K562 (cell line): ENCODE measurements at regions not wholly inside any gene's neighbourhood (a gene's known extent, or its start where the extent isn't known, plus 50 kb on each side); places are given as distances from the start of the nearest gene placed in this dataset.

Source experiments
- ATAC-seq: fragments of 200-7000 bp; cut with Tn5 transposase; 3 replicates; pipeline ENCODE4 v1.9.1; 2020; ENCODE audit warnings: moderate library complexity
- BruUV-seq: library from RNA; stranded (reverse); fragments of 400-500 nt; replicated peaks from 2 replicates; lab custom pipeline; 2021; lab: Mats Ljungman, UMichigan
- CTCF ChIA-PET: fragments of 300-600 bp; formaldehyde crosslinking; extraction: SDS; loops from one replicate; lab custom pipeline; 2021; ENCODE audit warnings: low intra/inter-chr PET ratio; lab: Yijun Ruan, JAX
- POLR2A ChIA-PET: fragments of 300-600, 350-650 bp; sonication (Branson Sonifier 250); formaldehyde crosslinking; extraction: SDS; loops from one replicate; lab custom pipeline; 2021; ENCODE audit warnings: antibody characterized with exemption, inconsistent platforms; lab: Yijun Ruan, JAX
- DNase-seq, 4 experiments: peaks; one replicate each; pipeline versions ENCODE4 v3.0.0 to v3.0.0-alpha.2; 2011 to 2018; ENCODE audit warnings: low spot score in 3 of 4, mixed read lengths in 3 of 4; ENCODE audit errors: extremely low read depth in 1 of 4
- FAIRE-seq: peaks from 2 replicates; lab custom pipeline; 2011; peaks lifted over from hg19 to GRCh38; lab: Jason Lieb, UNC
- H2AFZ ChIP-seq: 2 replicates; pipeline ENCODE4 v1.6.0; 2011; ENCODE audit warnings: low read depth, low read length, control low read depth, inconsistent platforms
- H3K27ac ChIP-seq: fragments of 200-600 bp; 3 replicates; pipeline ENCODE4 v1.8.0; 2011; ENCODE audit warnings: low read depth, mild to moderate bottlenecking, control low read depth, inconsistent platforms, low read length, moderate library complexity, mixed read lengths; ENCODE audit errors: extremely low read depth
- H3K27me3 ChIP-seq, 2 experiments: fragments of 300-600 bp in 1 of 2; 2 replicates in 1 of 2; 3 replicates in 1 of 2; pipeline versions ENCODE4 v1.6.0 to v1.8.0; 2011; ENCODE audit warnings: inconsistent platforms in 2 of 2, low read length in 2 of 2, mild to moderate bottlenecking in 1 of 2, mixed read lengths in 1 of 2, moderate library complexity in 1 of 2; ENCODE audit not compliant: control insufficient read depth in 2 of 2, insufficient read depth in 2 of 2
- H3K36me3 ChIP-seq: fragments of 300-600 bp; 3 replicates; pipeline ENCODE4 v1.8.0; 2011; ENCODE audit warnings: mild to moderate bottlenecking, low read length, inconsistent platforms; ENCODE audit not compliant: control insufficient read depth, insufficient read depth
- H3K4me1 ChIP-seq, 2 experiments: fragments of 200-600 bp in 1 of 2; replicated peaks in 1 of 2; 2 replicates in 1 of 2; 3 replicates in 1 of 2; pipeline versions ENCODE4 v1.5.1 to v1.8.0; 2011; ENCODE audit warnings: inconsistent platforms in 2 of 2, low read length in 2 of 2, mild to moderate bottlenecking in 1 of 2, mixed read lengths in 1 of 2, moderate library complexity in 1 of 2; ENCODE audit not compliant: control insufficient read depth in 2 of 2, insufficient read depth in 2 of 2
- H3K4me2 ChIP-seq: 2 replicates; pipeline ENCODE4 v1.6.1; 2011; ENCODE audit warnings: low read length, control low read depth, inconsistent platforms, mixed read lengths; ENCODE audit not compliant: insufficient read depth
- H3K4me3 ChIP-seq: fragments of 200-600 bp; sonication (generic), shearing (Covaris generic); 2 replicates; pipeline ENCODE4 v1.5.1; 2016; ENCODE audit warnings: control low read depth, inconsistent platforms
- H3K79me2 ChIP-seq: fragments of 200-600 bp; 3 replicates; pipeline ENCODE4 v1.8.0; 2011; ENCODE audit warnings: low read length, inconsistent platforms; ENCODE audit not compliant: control insufficient read depth, insufficient read depth
- H3K9ac ChIP-seq, 2 experiments: 2 replicates each; pipeline versions ENCODE4 v1.6.0 to v1.6.1; 2011; ENCODE audit warnings: low read depth in 2 of 2, low read length in 2 of 2, control low read depth in 1 of 2, inconsistent platforms in 1 of 2, mild to moderate bottlenecking in 1 of 2, mixed read lengths in 1 of 2; ENCODE audit not compliant: insufficient read depth in 1 of 2
- H3K9me1 ChIP-seq: one replicate; pipeline ENCODE4 v1.6.0; 2011; ENCODE audit warnings: inconsistent platforms, mild to moderate bottlenecking, low read length, moderate library complexity; ENCODE audit not compliant: control insufficient read depth, insufficient read depth
- H3K9me3 ChIP-seq: replicated peaks from 2 replicates; pipeline ENCODE4 v1.5.1; 2011; ENCODE audit warnings: low read depth, low read length, inconsistent platforms; ENCODE audit not compliant: control insufficient read depth, insufficient read depth
- H4K20me1 ChIP-seq: replicated peaks from 2 replicates; pipeline ENCODE4 v1.6.1; 2011; ENCODE audit warnings: low read length, inconsistent platforms, mixed read lengths; ENCODE audit not compliant: control insufficient read depth, insufficient read depth
- ARID1B ChIP-seq: fragments of 450-650 bp; IDR thresholded peaks from 2 replicates; pipeline ENCODE4 v1.6.1; 2016; ENCODE audit warnings: antibody characterized with exemption, mild to moderate bottlenecking, inconsistent platforms
- ARID2 ChIP-seq: fragments of 450-650 bp; IDR thresholded peaks from 2 replicates; pipeline ENCODE4 v1.6.1; 2017; ENCODE audit warnings: antibody characterized with exemption, mild to moderate bottlenecking
- CEBPB ChIP-seq: fragments of 450-650 bp; IDR thresholded peaks from 2 replicates; pipeline ENCODE4 v1.6.1; 2016; ENCODE audit warnings: missing genetic modification characterization, missing compliant biosample characterization
- CHAMP1 ChIP-seq: fragments of 450-650 bp; IDR thresholded peaks from 2 replicates; pipeline ENCODE4 v1.6.1; 2016; ENCODE audit warnings: mild to moderate bottlenecking
- DDX20 ChIP-seq: fragments of 450-650 bp; IDR thresholded peaks from 2 replicates; pipeline ENCODE4 v1.6.1; 2016; ENCODE audit warnings: missing genetic modification characterization, low read depth, mild to moderate bottlenecking, missing compliant biosample characterization, moderate library complexity
- FUS ChIP-seq: fragments of 200-400 bp; formaldehyde crosslinking; optimal IDR thresholded peaks from 2 replicates; pipeline ENCODE3; 2017; ENCODE audit warnings: low read depth, low read length
- HBP1 ChIP-seq: fragments of 450-650 bp; formaldehyde crosslinking; IDR thresholded peaks from 2 replicates; pipeline ENCODE4 v1.4.0; 2022; ENCODE audit warnings: missing genetic modification characterization
- MAFG ChIP-seq: fragments of 450-650 bp; conservative IDR thresholded peaks from 2 replicates; pipeline ENCODE4 v1.6.1; 2016; ENCODE audit warnings: missing genetic modification characterization, missing compliant biosample characterization
- MEF2A ChIP-seq: IDR thresholded peaks from 2 replicates; pipeline ENCODE4 v1.6.1; 2011; ENCODE audit warnings: low read depth, mild to moderate bottlenecking, low read length, moderate library complexity; ENCODE audit not compliant: control insufficient read depth
- MTA1 ChIP-seq: fragments of 450-650 bp; IDR thresholded peaks from 2 replicates; pipeline ENCODE4 v1.6.1; 2017; ENCODE audit warnings: borderline replicate concordance
- MYNN ChIP-seq, 2 experiments: sonication (generic); formaldehyde crosslinking in 1 of 2; IDR thresholded peaks; 2 replicates each; pipeline versions ENCODE4 v1.5.0 to v1.6.1; 2016 to 2020; ENCODE audit warnings: antibody characterized with exemption in 1 of 2, missing genetic modification reagents in 1 of 2
- RBM39 ChIP-seq: fragments of 200-400 bp; formaldehyde crosslinking; optimal IDR thresholded peaks from 2 replicates; pipeline ENCODE3; 2018; ENCODE audit warnings: low read depth, low read length
- SRSF9 ChIP-seq: fragments of 200-400 bp; formaldehyde crosslinking; IDR thresholded peaks from 2 replicates; pipeline ENCODE4 v1.6.1; 2017; ENCODE audit warnings: low read depth, low read length, borderline replicate concordance
- TAF15 ChIP-seq: fragments of 200-400 bp; formaldehyde crosslinking; IDR thresholded peaks from 2 replicates; pipeline ENCODE4 v1.6.1; 2017; ENCODE audit warnings: mild to moderate bottlenecking, low read depth, low read length, moderate library complexity
- TGIF2 ChIP-seq: sonication (generic); formaldehyde crosslinking; IDR thresholded peaks from 2 replicates; pipeline ENCODE4 v1.8.1; 2022; ENCODE audit warnings: mild to moderate bottlenecking, missing genetic modification reagents, moderate library complexity
- USF2 ChIP-seq: sonication (generic); formaldehyde crosslinking; IDR thresholded peaks from 2 replicates; pipeline ENCODE4 v1.5.0; 2020; ENCODE audit warnings: missing genetic modification reagents
- ZBTB26 ChIP-seq: fragments of 450-650 bp; formaldehyde crosslinking; IDR thresholded peaks from 2 replicates; pipeline ENCODE4 v1.4.0; 2022; ENCODE audit warnings: missing genetic modification characterization
- WGBS: fragments of 100-300 bp; shearing (Covaris generic); methylation state at CpG from one replicate; pipeline ENCODE4 v1.1.6; 2016; ENCODE audit warnings: low coverage, mixed read lengths; ENCODE audit not compliant: insufficient coverage; ENCODE audit errors: missing lambda C conversion rate; 5-methylcytosine and 5-hydroxymethylcytosine counted together
- in situ Hi-C: fragments of 300-500 bp; cut with MboI; formaldehyde crosslinking; loops from 4 replicates; pipeline ENCODE4 v1.15.0; 2018; ENCODE audit warnings: inconsistent platforms, mixed read lengths
- intact Hi-C: fragments of 100-400 bp; cut with micrococcal nuclease; formaldehyde crosslinking; loops from 2 replicates; pipeline ENCODE4 v1.14.2; 2022

- intact Hi-C loops (no loop called here), in situ Hi-C loops (no loop called here)
- H3K4me1 ChIP-seq = no peaks in the 10 kb centered on the region
- H3K9me1 ChIP-seq = no peaks in the 10 kb centered on the region
- POLR2A ChIA-PET = no interaction called here
- ATAC-seq = no peak
- no peak overlapping the region for H3K27ac ChIP-seq
- no TSS peak for BruUV-seq
- no peak for DNase-seq
- no peak overlapping the region for H3K4me2 ChIP-seq
- no peaks in the 10 kb centered on the region for H3K36me3 ChIP-seq
- no peaks in the 10 kb centered on the region for H4K20me1 ChIP-seq
- no peaks in the 10 kb centered on the region for H3K27me3 ChIP-seq
- H3K9ac ChIP-seq = no peak overlapping the region
- H3K4me3 ChIP-seq = no peak overlapping the region
- 0 out of 2 replicates have a peak, but pooled peaks cover 1% of the 10 kb centered on the region for H3K9me3 ChIP-seq
- no peak overlapping the region for H2AFZ ChIP-seq
- FAIRE-seq = no peak
- H3K79me2 ChIP-seq = no peaks in the 10 kb centered on the region
- WGBS = 1% methylated on average over 5 of the region's 5 CpGs
- CTCF ChIA-PET = no interaction called here
- TF ChIP-seq RBM39 (no peak), TAF15 (no peak), MTA1 (no peak), ZBTB26 (no peak), DDX20 (tag) (no peak), MEF2A (no peak), CEBPB (tag) (no peak), ARID1B (no peak), ARID2 (no peak), TGIF2 (no peak), MAFG (no peak), SRSF9 (no peak), HBP1 (CRISPR knock-in tag) (no peak), USF2 (CRISPR knock-in tag) (no peak), MYNN (IDR thresholded peaks at IDR 0.05) (no peak), MYNN (CRISPR knock-in tag; IDR thresholded peaks at IDR 0.05) (no peak), FUS (no peak), CHAMP1 (no peak)
Measured at GRCh38 chr15:47496343-47497185, 220.7 kb upstream of the SEMA6D start.
